HCT116 (cell line): ENCODE measurements at regions not wholly inside any gene's neighbourhood (a gene's known extent, or its start where the extent isn't known, plus 50 kb on each side); places are given as distances from the start of the nearest gene placed in this dataset.

ENCODE experiments used
- EZH2 ChIP-seq: fragments of 200-600 bp; sonication (generic); IDR thresholded peaks from 2 replicates; pipeline ENCODE4 v1.6.1; 2017; ENCODE audit warnings: antibody characterized with exemption, mixed run types
- POLR2A ChIP-seq: IDR thresholded peaks from 2 replicates; pipeline ENCODE4 v1.7.0; 2011; ENCODE audit warnings: borderline replicate concordance; ENCODE audit not compliant: insufficient read depth, insufficient read length; ENCODE audit errors: extremely low read depth
- POLR2AphosphoS5 ChIP-seq: IDR thresholded peaks from 2 replicates; pipeline ENCODE4 v1.6.1; 2011; ENCODE audit warnings: mild to moderate bottlenecking, low read depth, low read length, moderate library complexity
- TCF7L2 ChIP-seq: IDR thresholded peaks from 2 replicates; pipeline ENCODE4 v1.7.0; 2011; ENCODE audit warnings: borderline replicate concordance, inconsistent platforms; ENCODE audit not compliant: insufficient read depth, insufficient read length; ENCODE audit errors: extremely low read depth
- ZFX ChIP-seq: fragments of 450-650 bp; IDR thresholded peaks from 2 replicates; pipeline ENCODE4 v1.6.1; 2017
- TF ChIP-seq, protein P1 (sequence below), 3 experiments: fragments of 200-600 bp in 1 of 3; sonication (generic) in 1 of 3; IDR thresholded peaks in 2 of 3; conservative IDR thresholded peaks in 1 of 3; 2 replicates each; pipeline ENCODE4 v1.5.1; 2012 to 2017; ENCODE audit warnings: low read depth in 2 of 3, low read length in 2 of 3, antibody characterized with exemption in 1 of 3, borderline replicate concordance in 1 of 3, control low read depth in 1 of 3, mild to moderate bottlenecking in 1 of 3, mixed read lengths in 1 of 3, mixed run types in 1 of 3, moderate library complexity in 1 of 3; ENCODE audit not compliant: insufficient read depth in 1 of 3
- TF ChIP-seq, protein P2 (sequence below): IDR thresholded peaks from 2 replicates; pipeline ENCODE4 v1.6.1; 2011; ENCODE audit warnings: mild to moderate bottlenecking, low read length, moderate library complexity; ENCODE audit not compliant: insufficient replicate concordance; ENCODE audit errors: extremely low read depth
- TF ChIP-seq, protein P3 (sequence below): IDR thresholded peaks from 2 replicates; pipeline ENCODE4 v1.6.1; 2012

DNA sequence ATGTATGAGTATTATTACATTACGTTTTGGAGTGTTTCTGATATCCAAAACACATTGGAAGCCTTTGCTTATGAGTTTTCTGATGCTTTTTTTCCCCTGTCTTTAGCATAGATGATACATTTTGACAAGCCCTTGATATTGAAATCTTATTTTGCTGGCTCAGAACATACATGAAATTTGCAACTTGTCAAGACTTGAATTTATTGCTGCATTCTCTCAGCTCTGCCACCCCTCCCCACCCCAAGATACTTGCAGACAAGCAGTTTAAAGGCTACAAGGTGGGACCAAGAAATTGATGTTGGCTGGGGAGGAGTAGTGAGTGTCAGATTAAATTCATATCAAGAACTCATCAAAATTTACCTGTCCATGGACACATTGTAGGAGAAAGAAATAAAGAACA is 160.2 kb downstream of the GJA1 start:
- TF ChIP-seq POLR2A, result no peak
- TF ChIP-seq, protein P1, sequence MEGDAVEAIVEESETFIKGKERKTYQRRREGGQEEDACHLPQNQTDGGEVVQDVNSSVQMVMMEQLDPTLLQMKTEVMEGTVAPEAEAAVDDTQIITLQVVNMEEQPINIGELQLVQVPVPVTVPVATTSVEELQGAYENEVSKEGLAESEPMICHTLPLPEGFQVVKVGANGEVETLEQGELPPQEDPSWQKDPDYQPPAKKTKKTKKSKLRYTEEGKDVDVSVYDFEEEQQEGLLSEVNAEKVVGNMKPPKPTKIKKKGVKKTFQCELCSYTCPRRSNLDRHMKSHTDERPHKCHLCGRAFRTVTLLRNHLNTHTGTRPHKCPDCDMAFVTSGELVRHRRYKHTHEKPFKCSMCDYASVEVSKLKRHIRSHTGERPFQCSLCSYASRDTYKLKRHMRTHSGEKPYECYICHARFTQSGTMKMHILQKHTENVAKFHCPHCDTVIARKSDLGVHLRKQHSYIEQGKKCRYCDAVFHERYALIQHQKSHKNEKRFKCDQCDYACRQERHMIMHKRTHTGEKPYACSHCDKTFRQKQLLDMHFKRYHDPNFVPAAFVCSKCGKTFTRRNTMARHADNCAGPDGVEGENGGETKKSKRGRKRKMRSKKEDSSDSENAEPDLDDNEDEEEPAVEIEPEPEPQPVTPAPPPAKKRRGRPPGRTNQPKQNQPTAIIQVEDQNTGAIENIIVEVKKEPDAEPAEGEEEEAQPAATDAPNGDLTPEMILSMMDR (IDR thresholded peaks at IDR 0.05 in 2 of 3, conservative IDR thresholded peaks at IDR 0.05 in 1 of 3; ENCODE audit: borderline replicate concordance in 1 of 3, insufficient read depth in 1 of 3, low read depth in 2 of 3, low read length in 2 of 3), result no peak
- TF ChIP-seq, protein P2, sequence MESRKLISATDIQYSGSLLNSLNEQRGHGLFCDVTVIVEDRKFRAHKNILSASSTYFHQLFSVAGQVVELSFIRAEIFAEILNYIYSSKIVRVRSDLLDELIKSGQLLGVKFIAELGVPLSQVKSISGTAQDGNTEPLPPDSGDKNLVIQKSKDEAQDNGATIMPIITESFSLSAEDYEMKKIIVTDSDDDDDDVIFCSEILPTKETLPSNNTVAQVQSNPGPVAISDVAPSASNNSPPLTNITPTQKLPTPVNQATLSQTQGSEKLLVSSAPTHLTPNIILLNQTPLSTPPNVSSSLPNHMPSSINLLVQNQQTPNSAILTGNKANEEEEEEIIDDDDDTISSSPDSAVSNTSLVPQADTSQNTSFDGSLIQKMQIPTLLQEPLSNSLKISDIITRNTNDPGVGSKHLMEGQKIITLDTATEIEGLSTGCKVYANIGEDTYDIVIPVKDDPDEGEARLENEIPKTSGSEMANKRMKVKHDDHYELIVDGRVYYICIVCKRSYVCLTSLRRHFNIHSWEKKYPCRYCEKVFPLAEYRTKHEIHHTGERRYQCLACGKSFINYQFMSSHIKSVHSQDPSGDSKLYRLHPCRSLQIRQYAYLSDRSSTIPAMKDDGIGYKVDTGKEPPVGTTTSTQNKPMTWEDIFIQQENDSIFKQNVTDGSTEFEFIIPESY, result no peak
- TF ChIP-seq ZFX, result no peak
- TF ChIP-seq EZH2, result no peak
- TF ChIP-seq TCF7L2, result no peak
- TF ChIP-seq, protein P3, sequence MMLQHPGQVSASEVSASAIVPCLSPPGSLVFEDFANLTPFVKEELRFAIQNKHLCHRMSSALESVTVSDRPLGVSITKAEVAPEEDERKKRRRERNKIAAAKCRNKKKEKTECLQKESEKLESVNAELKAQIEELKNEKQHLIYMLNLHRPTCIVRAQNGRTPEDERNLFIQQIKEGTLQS, result no peak
- no peak for TF ChIP-seq POLR2AphosphoS5
